ENCODE measurements at regions not wholly inside any gene's neighbourhood (a gene's known extent, or its start where the extent isn't known, plus 50 kb on each side); places are given as distances from the start of the nearest gene placed in this dataset.
"Not testable (repeated sequence)": the region's sequence is repeated elsewhere in the genome, so short reads cannot be mapped to it uniquely, and the experiment has no call there.

GRCh38 chr9:65414249-65414648 lies 129.2 kb upstream of the FOXD4L5 start:
- H3F3A ChIP-seq (ENCODE audit: low read depth); H2AFZ ChIP-seq (ENCODE audit: low read length); H3K4me3 ChIP-seq (ENCODE audit: low read length, poor library complexity, severe bottlenecking); H3K79me2 ChIP-seq (ENCODE audit: insufficient read depth, low read length); H3K9me3 ChIP-seq (ENCODE audit: insufficient read depth, low read depth, low read length); H3K4me1 ChIP-seq (ENCODE audit: insufficient read depth, low read length, poor library complexity, severe bottlenecking); H3K36me3 ChIP-seq (ENCODE audit: insufficient read depth, low read length); H3K27me3 ChIP-seq (ENCODE audit: insufficient read depth, low read length, poor library complexity, severe bottlenecking); H3K4me2 ChIP-seq (ENCODE audit: low read depth, low read length, poor library complexity, severe bottlenecking); H3K9me2 ChIP-seq (replicated peaks; ENCODE audit: low read depth, low read length); H4K20me1 ChIP-seq (ENCODE audit: insufficient read depth, low read length, poor library complexity, severe bottlenecking); H3K9ac ChIP-seq (ENCODE audit: low read depth, low read length, poor library complexity, severe bottlenecking): not testable (repeated sequence)

GRCh38 chr9:65413371-65413770 lies 128.4 kb upstream of the FOXD4L5 start:
- H3K9me2 ChIP-seq (replicated peaks; ENCODE audit: low read depth, low read length); H3K36me3 ChIP-seq (ENCODE audit: insufficient read depth, low read length); H3K9ac ChIP-seq (ENCODE audit: low read depth, low read length, poor library complexity, severe bottlenecking); H3K9me3 ChIP-seq (ENCODE audit: insufficient read depth, low read depth, low read length); H3K4me2 ChIP-seq (ENCODE audit: low read depth, low read length, poor library complexity, severe bottlenecking); H2AFZ ChIP-seq (ENCODE audit: low read length); H3K79me2 ChIP-seq (ENCODE audit: insufficient read depth, low read length); H3F3A ChIP-seq (ENCODE audit: low read depth); H3K27me3 ChIP-seq (ENCODE audit: insufficient read depth, low read length, poor library complexity, severe bottlenecking); H4K20me1 ChIP-seq (ENCODE audit: insufficient read depth, low read length, poor library complexity, severe bottlenecking); H3K4me1 ChIP-seq (ENCODE audit: insufficient read depth, low read length, poor library complexity, severe bottlenecking); H3K4me3 ChIP-seq (ENCODE audit: low read length, poor library complexity, severe bottlenecking): not testable (repeated sequence)

- H3K9me3 ChIP-seq (ENCODE audit: insufficient read depth, low read depth, low read length) = peaks cover 12% of the 10 kb centered on the region; the same call in 1 of the 2 replicates
- H3K4me3 ChIP-seq (ENCODE audit: low read length, poor library complexity, severe bottlenecking) = no peak overlapping the region
- H3K4me2 ChIP-seq (ENCODE audit: low read depth, low read length, poor library complexity, severe bottlenecking) = no peak overlapping the region
Measured at GRCh38 chr9:65411901-65412300, 126.9 kb upstream of the FOXD4L5 start.

GRCh38 chr9:65411336-65411735 lies 126.3 kb upstream of the FOXD4L5 start:
- Histone ChIP-seq H4K20me1 (ENCODE audit: insufficient read depth, low read length, poor library complexity, severe bottlenecking) (no peaks in the 10 kb centered on the region), H3K9me3 (ENCODE audit: insufficient read depth, low read depth, low read length) (peaks cover 12% of the 10 kb centered on the region; the same call in 1 of the 2 replicates), H2AFZ (ENCODE audit: low read length) (no peak overlapping the region), H3K9ac (ENCODE audit: low read depth, low read length, poor library complexity, severe bottlenecking) (no peak overlapping the region), H3K36me3 (ENCODE audit: insufficient read depth, low read length) (no peaks in the 10 kb centered on the region), H3K27me3 (ENCODE audit: insufficient read depth, low read length, poor library complexity, severe bottlenecking) (no peaks in the 10 kb centered on the region), H3K4me3 (ENCODE audit: low read length, poor library complexity, severe bottlenecking) (no peak overlapping the region), H3K9me2 (replicated peaks; ENCODE audit: low read depth, low read length) (no peaks in the 10 kb centered on the region), H3F3A (ENCODE audit: low read depth) (no peaks in the 10 kb centered on the region), H3K4me1 (ENCODE audit: insufficient read depth, low read length, poor library complexity, severe bottlenecking) (no peaks in the 10 kb centered on the region), H3K4me2 (ENCODE audit: low read depth, low read length, poor library complexity, severe bottlenecking) (no peak overlapping the region), H3K79me2 (ENCODE audit: insufficient read depth, low read length) (no peaks in the 10 kb centered on the region)
- TF ChIP-seq EZH2phosphoT487 (IDR thresholded peaks at IDR 0.05; ENCODE audit: borderline replicate concordance) = no peak
- TF ChIP-seq CTCF (conservative IDR thresholded peaks at IDR 0.05; ENCODE audit: low read length) = no peak

More at GRCh38 chr9:65411901-65412300, 126.9 kb upstream of the FOXD4L5 start:
- H3K36me3 ChIP-seq (ENCODE audit: insufficient read depth, low read length) = no peaks in the 10 kb centered on the region
- no peaks in the 10 kb centered on the region for H3K27me3 ChIP-seq (ENCODE audit: insufficient read depth, low read length, poor library complexity, severe bottlenecking)
- H4K20me1 ChIP-seq (ENCODE audit: insufficient read depth, low read length, poor library complexity, severe bottlenecking) = no peaks in the 10 kb centered on the region
- H3K9me2 ChIP-seq (replicated peaks; ENCODE audit: low read depth, low read length) = no peaks in the 10 kb centered on the region
- H3F3A ChIP-seq (ENCODE audit: low read depth) = no peaks in the 10 kb centered on the region
- H2AFZ ChIP-seq (ENCODE audit: low read length) = no peak overlapping the region
- TF ChIP-seq EZH2phosphoT487 (IDR thresholded peaks at IDR 0.05; ENCODE audit: borderline replicate concordance) (no peak), CTCF (conservative IDR thresholded peaks at IDR 0.05; ENCODE audit: low read length) (no peak)
- H3K4me1 ChIP-seq (ENCODE audit: insufficient read depth, low read length, poor library complexity, severe bottlenecking) = no peaks in the 10 kb centered on the region
- no peak overlapping the region for H3K9ac ChIP-seq (ENCODE audit: low read depth, low read length, poor library complexity, severe bottlenecking)
- H3K79me2 ChIP-seq (ENCODE audit: insufficient read depth, low read length) = no peaks in the 10 kb centered on the region
